SK-N-MC (cell line): ENCODE measurements at regions not wholly inside any gene's neighbourhood (a gene's known extent, or its start where the extent isn't known, plus 50 kb on each side); places are given as distances from the start of the nearest gene placed in this dataset.

Experiments
- EZH2 ChIP-seq: fragments of 200-600 bp; sonication (generic); IDR thresholded peaks from one replicate; pipeline ENCODE4 v1.6.1; 2017; ENCODE audit warnings: antibody characterized with exemption
- FOXP2 ChIP-seq: optimal IDR thresholded peaks from 2 replicates; pipeline ENCODE3; 2011; ENCODE audit warnings: mild to moderate bottlenecking, moderate library complexity; ENCODE audit not compliant: insufficient read depth; ENCODE audit errors: extremely low read length, control extremely low read depth
- POLR2AphosphoS5 ChIP-seq: IDR thresholded peaks from 2 replicates; pipeline ENCODE4 v1.6.1; 2012; ENCODE audit warnings: mild to moderate bottlenecking, low read depth, low read length, borderline replicate concordance

DNA sequence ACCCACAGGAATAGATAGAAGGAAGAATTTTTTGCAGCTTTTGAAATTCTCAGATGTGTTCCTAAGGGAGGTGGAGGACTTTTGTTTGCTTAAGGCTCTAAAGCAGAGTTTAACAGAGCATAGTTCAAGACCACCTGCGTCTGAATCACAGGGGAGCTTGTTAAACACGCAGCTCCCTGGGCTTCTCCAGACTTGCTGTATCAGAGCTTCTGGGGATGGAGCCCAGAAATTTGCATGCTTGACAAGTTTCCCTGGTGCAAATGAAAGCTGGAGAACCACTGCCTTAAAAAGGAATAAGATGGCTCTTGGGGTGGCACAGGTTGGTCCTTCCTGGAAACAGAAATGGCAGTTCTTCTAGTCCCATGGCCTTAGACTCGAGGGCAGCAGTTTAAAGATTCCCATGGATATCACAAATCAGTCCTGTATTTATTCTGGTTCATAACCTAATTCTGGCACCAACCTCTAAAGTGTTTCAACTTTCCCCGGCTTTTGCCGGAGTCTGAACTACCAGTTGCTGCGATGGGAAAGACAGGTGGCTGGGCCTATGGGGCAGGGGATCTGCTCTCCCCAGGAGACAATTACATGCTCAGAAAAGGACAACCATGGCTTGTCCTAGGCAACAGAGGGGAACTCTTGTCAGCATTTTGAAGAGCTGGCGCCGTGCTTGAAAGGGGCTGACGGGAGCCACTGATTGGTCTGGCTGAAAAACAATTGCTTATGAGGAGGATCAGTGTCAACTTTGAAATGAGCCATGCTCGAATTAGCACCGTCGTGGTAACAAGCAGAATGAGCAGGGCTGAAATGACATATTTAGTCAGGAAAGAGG, 599.6 kb downstream of the CCDC171 start:
- TF ChIP-seq POLR2AphosphoS5: no peak
- no peak for TF ChIP-seq EZH2
- no peak for TF ChIP-seq FOXP2
